ENCODE measurements at regions not wholly inside any gene's neighbourhood (a gene's known extent, or its start where the extent isn't known, plus 50 kb on each side); places are given as distances from the start of the nearest gene placed in this dataset.

- DNase-seq, result no peak
- no peak overlapping the region for H3K27ac ChIP-seq
- no peaks in the 10 kb centered on the region for H4K20me1 ChIP-seq (ENCODE audit: insufficient read depth)
- CTCF ChIA-PET, result no interaction called here
- H3K4me3 ChIP-seq, result no peak overlapping the region
- H3K79me2 ChIP-seq (ENCODE audit: low read depth), result no peaks in the 10 kb centered on the region
- POLR2A ChIA-PET (ENCODE audit: unreplicated experiment), result no interaction called here
- intact Hi-C loops (cut with micrococcal nuclease; ENCODE audit: unreplicated experiment), result no loop called here
- H3K9me2 ChIP-seq (ENCODE audit: insufficient read depth), result no peaks in the 10 kb centered on the region
- BruUV-seq (replicated peaks), result no TSS peak
- H3K27me3 ChIP-seq (ENCODE audit: insufficient read depth, low read depth), result no peaks in the 10 kb centered on the region
- TF ChIP-seq CTCF (conservative IDR thresholded peaks at IDR 0.05) (no peak), EZH2 (IDR thresholded peaks at IDR 0.05; ENCODE audit: low read depth) (no peak)
- no peak overlapping the region for H2AFZ ChIP-seq
- H3F3A ChIP-seq (ENCODE audit: insufficient read depth, low read depth), result no peaks in the 10 kb centered on the region
- no peaks in the 10 kb centered on the region; the same call in 1 of the 2 replicates for H3K9me3 ChIP-seq (ENCODE audit: insufficient read depth, low read depth)
- no peaks in the 10 kb centered on the region for H3K4me1 ChIP-seq (replicated peaks; ENCODE audit: insufficient read depth)
- H3K4me2 ChIP-seq, result no peak overlapping the region
- no peaks in the 10 kb centered on the region for H3K36me3 ChIP-seq (ENCODE audit: low read depth)
Observed at GRCh38 chr2:144711630-144712549, 192.0 kb upstream of the ZEB2 start.

- intact Hi-C loops (cut with micrococcal nuclease; ENCODE audit: unreplicated experiment), result no loop called here
- no peaks in the 10 kb centered on the region for H3F3A ChIP-seq (ENCODE audit: insufficient read depth, low read depth)
- H4K20me1 ChIP-seq (ENCODE audit: insufficient read depth), result no peaks in the 10 kb centered on the region
- no peaks in the 10 kb centered on the region for H3K4me1 ChIP-seq (replicated peaks; ENCODE audit: insufficient read depth)
- no peak overlapping the region for H3K27ac ChIP-seq
- H3K79me2 ChIP-seq (ENCODE audit: low read depth), result no peaks in the 10 kb centered on the region
- H3K9me3 ChIP-seq (ENCODE audit: insufficient read depth, low read depth), result peaks cover 5% of the 10 kb centered on the region; the same call in 1 of the 2 replicates
- H3K36me3 ChIP-seq (ENCODE audit: low read depth), result no peaks in the 10 kb centered on the region
- no peak overlapping the region for H3K4me2 ChIP-seq
- DNase-seq, result no peak
- H3K4me3 ChIP-seq, result no peak overlapping the region
- no peak for TF ChIP-seq CTCF (conservative IDR thresholded peaks at IDR 0.05)
- no peak for TF ChIP-seq EZH2 (IDR thresholded peaks at IDR 0.05; ENCODE audit: low read depth)
- H2AFZ ChIP-seq, result no peak overlapping the region
- CTCF ChIA-PET, result no interaction called here
- H3K27me3 ChIP-seq (ENCODE audit: insufficient read depth, low read depth), result no peaks in the 10 kb centered on the region
- POLR2A ChIA-PET (ENCODE audit: unreplicated experiment), result no interaction called here
- no peaks in the 10 kb centered on the region for H3K9me2 ChIP-seq (ENCODE audit: insufficient read depth)
- BruUV-seq (replicated peaks), result no TSS peak
Observed at GRCh38 chr2:144711084-144711483, 191.2 kb upstream of the ZEB2 start.

- Histone ChIP-seq H3K27ac (no peak overlapping the region), H3K4me2 (no peak overlapping the region), H3K4me3 (no peak overlapping the region), H3K9me2 (ENCODE audit: insufficient read depth) (no peaks in the 10 kb centered on the region), H3K4me1 (replicated peaks; ENCODE audit: insufficient read depth) (peaks cover 9% of the 10 kb centered on the region), H3K79me2 (ENCODE audit: low read depth) (no peaks in the 10 kb centered on the region), H3K36me3 (ENCODE audit: low read depth) (no peaks in the 10 kb centered on the region), H2AFZ (no peak overlapping the region), H3K27me3 (ENCODE audit: insufficient read depth, low read depth) (no peaks in the 10 kb centered on the region), H4K20me1 (ENCODE audit: insufficient read depth) (no peaks in the 10 kb centered on the region), H3K9me3 (ENCODE audit: insufficient read depth, low read depth) (peaks cover 5% of the 10 kb centered on the region; the same call in 1 of the 2 replicates), H3F3A (ENCODE audit: insufficient read depth, low read depth) (no peaks in the 10 kb centered on the region)
- intact Hi-C loops (cut with micrococcal nuclease; ENCODE audit: unreplicated experiment), result no loop called here
- DNase-seq, result no peak
- ChIA-PET POLR2A (ENCODE audit: unreplicated experiment) (no interaction called here), CTCF (interaction anchor here (0.6 kb wide), 1 partner anchor 229 kb away, joined by 3 read pairs; no protein-coding TSS in a partner anchor)
- TF ChIP-seq EZH2 (IDR thresholded peaks at IDR 0.05; ENCODE audit: low read depth), result no peak
- TF ChIP-seq CTCF (conservative IDR thresholded peaks at IDR 0.05), result no peak
- BruUV-seq (replicated peaks), result no TSS peak
Observed at GRCh38 chr2:144708626-144709025, 188.7 kb upstream of the ZEB2 start.
